Inflammatory macrophage (primary cell): ENCODE measurements at regions not wholly inside any gene's neighbourhood (a gene's known extent, or its start where the extent isn't known, plus 50 kb on each side); places are given as distances from the start of the nearest gene placed in this dataset.

ENCODE experiments used
- DNase-seq, 2 donors: peaks; one replicate each; pipeline ENCODE4 v3.0.0-alpha.2; 2020 to 2022

- DNase-seq: no peak
Measured at GRCh38 chr16:86450691-86451090, 59.6 kb upstream of the FOXF1 start.

DNA sequence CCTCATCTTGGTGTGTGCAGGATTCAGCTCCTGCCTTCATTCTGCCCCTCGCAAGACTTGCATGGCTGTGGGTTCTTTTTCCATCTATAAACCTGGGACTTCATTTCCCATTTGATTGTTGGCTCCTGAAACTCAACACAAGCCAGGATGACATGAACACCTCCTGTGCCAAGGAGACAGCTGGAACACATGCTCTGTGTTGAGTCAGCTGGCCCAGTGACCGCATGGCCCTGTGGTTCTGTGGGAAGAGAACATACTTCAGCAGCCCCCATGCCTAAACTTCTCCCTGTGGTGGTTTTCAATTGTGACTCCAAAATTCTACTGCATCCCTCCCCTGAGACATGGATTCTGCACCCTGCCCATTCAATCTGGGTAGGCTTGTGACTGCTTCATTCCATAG is 57.9 kb upstream of the FOXF1 start:
- DNase-seq: no peak

DNA sequence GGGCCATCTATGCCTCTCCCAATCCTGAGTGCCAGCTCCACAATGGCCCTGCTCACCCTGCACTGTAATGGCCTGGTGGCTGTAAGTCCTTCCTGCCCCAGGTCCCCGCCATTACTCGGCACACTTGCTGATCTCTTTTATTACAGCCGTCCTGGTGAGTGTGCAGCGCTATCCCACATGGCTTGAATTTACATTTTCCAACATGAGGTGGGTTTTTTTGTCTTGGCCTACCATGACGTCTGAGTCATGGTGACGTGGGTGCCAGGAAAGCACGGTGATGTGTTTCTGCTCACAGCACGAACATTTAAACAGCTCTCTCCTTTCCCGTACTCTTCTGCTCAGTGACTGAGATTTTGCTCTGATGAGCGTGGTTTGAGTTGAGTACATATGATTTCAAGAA is 55.2 kb upstream of the FOXF1 start:
- DNase-seq: no peak

DNA sequence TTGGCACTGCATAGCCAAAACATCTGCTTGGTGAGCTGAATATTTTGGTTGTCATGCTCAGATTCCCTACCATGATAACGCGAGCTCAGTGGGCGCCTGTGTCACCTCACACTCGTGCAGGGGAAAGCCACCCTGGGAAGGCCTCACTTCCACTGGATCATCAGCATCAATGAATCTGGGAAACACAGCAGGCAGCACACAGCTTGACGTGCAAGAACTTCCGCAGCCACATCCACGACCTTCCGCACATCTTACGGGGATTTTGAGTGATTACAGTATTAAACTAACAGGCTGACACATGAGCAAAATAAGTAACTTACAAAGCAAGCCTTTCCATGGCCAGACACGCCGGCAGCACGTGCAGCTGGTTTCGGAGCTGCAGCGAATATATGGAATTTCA is 54.7 kb upstream of the FOXF1 start:
- DNase-seq: no peak

- no peak for DNase-seq
Measured at GRCh38 chr16:86457501-86458148, 52.7 kb upstream of the FOXF1 start.

DNA sequence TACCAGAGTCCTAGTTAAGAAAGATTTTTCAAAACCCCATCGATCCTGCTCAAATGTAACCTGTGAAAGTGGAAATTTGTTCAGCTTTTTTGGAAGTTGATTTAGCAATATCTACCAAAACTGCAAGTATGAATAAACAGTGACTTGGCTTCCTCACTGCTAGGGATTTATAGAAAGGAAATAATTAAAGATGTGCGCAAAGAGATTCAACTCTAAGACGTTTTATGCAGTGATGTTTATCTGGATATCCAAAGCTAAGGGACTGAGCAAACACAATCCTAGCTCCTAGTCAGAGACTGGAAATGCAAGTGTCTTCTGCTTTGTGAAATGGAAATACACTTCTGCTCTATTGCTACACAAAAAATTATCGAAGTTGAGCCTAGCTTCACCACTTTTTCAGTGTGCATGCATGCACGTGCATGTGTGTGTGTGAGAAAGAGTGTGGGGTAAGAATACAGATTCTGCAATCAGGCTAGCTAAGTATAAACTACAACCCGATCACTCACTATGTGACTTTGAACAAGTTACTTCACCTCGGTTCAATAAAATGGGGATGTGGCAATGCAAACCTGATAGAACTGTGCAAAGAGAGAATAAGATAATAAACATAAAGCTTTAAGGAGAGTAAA is 52.1 kb upstream of the FOXF1 start:
- no peak for DNase-seq

- DNase-seq: no peak
Measured at GRCh38 chr16:86459266-86459665, 51.1 kb upstream of the FOXF1 start.
